H9 (cell line): ENCODE measurements at regions not wholly inside any gene's neighbourhood (a gene's known extent, or its start where the extent isn't known, plus 50 kb on each side); places are given as distances from the start of the nearest gene placed in this dataset.

ENCODE experiments used
- DNase-seq: peaks from one replicate; pipeline ENCODE4 v3.0.0-alpha.2; 2017
- H2AFZ ChIP-seq: one replicate; pipeline ENCODE4 v1.6.1; 2013; ENCODE audit warnings: mild to moderate bottlenecking, low read length, control low read depth, moderate library complexity
- H2AK5ac ChIP-seq: 2 replicates; pipeline ENCODE4 v1.6.1; 2013; ENCODE audit warnings: low read length, control low read depth, mixed read lengths; ENCODE audit not compliant: insufficient read length
- H2BK120ac ChIP-seq: one replicate; pipeline ENCODE4 v1.6.1; 2013; ENCODE audit warnings: low read depth, mild to moderate bottlenecking, low read length, control low read depth, inconsistent platforms; ENCODE audit not compliant: poor library complexity, severe bottlenecking
- H2BK12ac ChIP-seq: 2 replicates; pipeline ENCODE4 v1.6.1; 2013; ENCODE audit warnings: low read length, control low read depth, mixed read lengths, low read depth; ENCODE audit not compliant: insufficient read length
- H2BK15ac ChIP-seq: 2 replicates; pipeline ENCODE4 v1.6.1; 2013; ENCODE audit warnings: low read depth, low read length, control low read depth
- H2BK20ac ChIP-seq: one replicate; pipeline ENCODE4 v1.6.1; 2013; ENCODE audit warnings: low read depth, mild to moderate bottlenecking, low read length, control low read depth, inconsistent platforms; ENCODE audit not compliant: poor library complexity, severe bottlenecking
- H2BK5ac ChIP-seq: 2 replicates; pipeline ENCODE4 v1.6.1; 2013; ENCODE audit warnings: low read length, control low read depth, mixed read lengths; ENCODE audit not compliant: insufficient read length
- H3K14ac ChIP-seq: 2 replicates; pipeline ENCODE4 v1.6.1; 2013; ENCODE audit warnings: low read length, control low read depth; ENCODE audit not compliant: insufficient read depth
- H3K18ac ChIP-seq: 2 replicates; pipeline ENCODE4 v1.6.1; 2013; ENCODE audit warnings: low read depth, mild to moderate bottlenecking, mixed read lengths, low read length, control low read depth; ENCODE audit not compliant: insufficient read length
- H3K23ac ChIP-seq: 2 replicates; pipeline ENCODE4 v1.6.1; 2013; ENCODE audit warnings: low read length, control low read depth, mixed read lengths, low read depth; ENCODE audit not compliant: insufficient read length
- H3K23me2 ChIP-seq: 2 replicates; pipeline ENCODE4 v1.6.1; 2013; ENCODE audit warnings: low read depth, mild to moderate bottlenecking, mixed read lengths, low read length, control low read depth; ENCODE audit not compliant: insufficient read length, poor library complexity, severe bottlenecking
- H3K27ac ChIP-seq: 2 replicates; pipeline ENCODE4 v1.5.1; 2013; ENCODE audit warnings: low read length, control low read depth, mixed read lengths, low read depth; ENCODE audit not compliant: insufficient read length
- H3K27me3 ChIP-seq: 2 replicates; pipeline ENCODE4 v1.6.1; 2013; ENCODE audit warnings: low read length, control low read depth, inconsistent platforms; ENCODE audit not compliant: insufficient read depth
- H3K4ac ChIP-seq: 2 replicates; pipeline ENCODE4 v1.6.1; 2013; ENCODE audit warnings: low read depth, mild to moderate bottlenecking, control low read depth, inconsistent platforms, low read length, moderate library complexity
- H3K4me1 ChIP-seq: 2 replicates; pipeline ENCODE4 v1.6.1; 2013; ENCODE audit warnings: low read length, control low read depth, inconsistent platforms; ENCODE audit not compliant: insufficient read depth
- H3K4me2 ChIP-seq: 2 replicates; pipeline ENCODE4 v1.6.1; 2013; ENCODE audit warnings: low read length, control low read depth, mixed read lengths; ENCODE audit not compliant: insufficient read length, insufficient read depth
- H3K56ac ChIP-seq: 2 replicates; pipeline ENCODE4 v1.6.1; 2013; ENCODE audit warnings: low read depth, mild to moderate bottlenecking, mixed read lengths, low read length, control low read depth; ENCODE audit not compliant: insufficient read length
- H3K79me1 ChIP-seq: 2 replicates; pipeline ENCODE4 v1.6.1; 2013; ENCODE audit warnings: low read depth, mild to moderate bottlenecking, moderate library complexity, low read length, control low read depth, inconsistent platforms; ENCODE audit not compliant: insufficient read depth, poor library complexity, severe bottlenecking
- H3K79me2 ChIP-seq: 2 replicates; pipeline ENCODE4 v1.6.1; 2013; ENCODE audit warnings: low read length, control low read depth, inconsistent platforms; ENCODE audit not compliant: insufficient read depth
- H3K9ac ChIP-seq: 2 replicates; pipeline ENCODE4 v1.6.1; 2013; ENCODE audit warnings: low read length, control low read depth, mixed read lengths; ENCODE audit not compliant: insufficient read length; ENCODE audit errors: extremely low read depth
- H3K9me3 ChIP-seq: one replicate; pipeline ENCODE4 v1.6.1; 2013; ENCODE audit warnings: low read depth, low read length, inconsistent platforms; ENCODE audit not compliant: control insufficient read depth
- H3T11ph ChIP-seq: one replicate; pipeline ENCODE4 v1.6.1; 2013; ENCODE audit warnings: mild to moderate bottlenecking, low read length, control low read depth, inconsistent platforms
- H4K20me1 ChIP-seq: one replicate; pipeline ENCODE4 v1.6.1; 2013; ENCODE audit not compliant: control insufficient read depth, insufficient read length, insufficient read depth
- H4K5ac ChIP-seq: 2 replicates; pipeline ENCODE4 v1.6.1; 2013; ENCODE audit warnings: low read depth, mild to moderate bottlenecking, mixed read lengths, low read length, control low read depth; ENCODE audit not compliant: insufficient read length
- H4K8ac ChIP-seq: replicated peaks from 2 replicates; pipeline ENCODE4 v1.6.1; 2013; ENCODE audit warnings: low read length, control low read depth, mixed read lengths, low read depth; ENCODE audit not compliant: insufficient read length
- H4K91ac ChIP-seq: 2 replicates; pipeline ENCODE4 v1.6.1; 2013; ENCODE audit warnings: low read depth, mild to moderate bottlenecking, moderate library complexity, mixed read lengths, low read length, control low read depth; ENCODE audit not compliant: insufficient read length
- H3K27ac Mint-ChIP-seq, 3 experiments: 2 replicates in 2 of 3; 3 replicates in 1 of 3; pipeline ENCODE4 v1.8.0; 2020 to 2021; ENCODE audit warnings: mixed read lengths in 3 of 3, mild to moderate bottlenecking in 1 of 3, moderate library complexity in 1 of 3
- H3K27me3 Mint-ChIP-seq: 2 replicates; pipeline ENCODE4 v1.8.0; 2021; ENCODE audit warnings: low read depth, mild to moderate bottlenecking, moderate library complexity, mixed read lengths
- H3K36me3 Mint-ChIP-seq, 3 experiments: 2 replicates in 2 of 3; 3 replicates in 1 of 3; pipeline ENCODE4 v1.8.0; 2020 to 2021; ENCODE audit warnings: low read depth in 3 of 3, mixed read lengths in 3 of 3; ENCODE audit not compliant: insufficient read depth in 1 of 3
- H3K4me1 Mint-ChIP-seq, 2 experiments: 2 replicates each; pipeline ENCODE4 v1.8.0; 2020; ENCODE audit warnings: mixed read lengths in 2 of 2
- H3K4me3 Mint-ChIP-seq, 2 experiments: 2 replicates in 1 of 2; 3 replicates in 1 of 2; pipeline ENCODE4 v1.8.0; 2020 to 2021; ENCODE audit warnings: mild to moderate bottlenecking in 2 of 2, mixed read lengths in 2 of 2, moderate library complexity in 1 of 2
- H3K9me3 Mint-ChIP-seq, 2 experiments: 2 replicates in 1 of 2; 3 replicates in 1 of 2; pipeline ENCODE4 v1.8.0; 2020; ENCODE audit warnings: mild to moderate bottlenecking in 2 of 2, mixed read lengths in 2 of 2, moderate library complexity in 1 of 2
- CTCF ChIP-seq: fragments of 200-600 bp; sonication (generic); conservative IDR thresholded peaks from 3 replicates; pipeline ENCODE4 v1.8.0; 2021; ENCODE audit warnings: antibody characterized with exemption, mild to moderate bottlenecking
- WGBS: extraction: QIAGEN DNeasy Blood & Tissue Kit; methylation state at CpG from one replicate; pipeline ENCODE4 v1.1.7; 2013; ENCODE audit warnings: missing lambda C conversion rate, low lambda C conversion rate, mixed read lengths; ENCODE audit not compliant: insufficient read length; ENCODE audit errors: extremely low coverage; 5-methylcytosine and 5-hydroxymethylcytosine counted together

DNA sequence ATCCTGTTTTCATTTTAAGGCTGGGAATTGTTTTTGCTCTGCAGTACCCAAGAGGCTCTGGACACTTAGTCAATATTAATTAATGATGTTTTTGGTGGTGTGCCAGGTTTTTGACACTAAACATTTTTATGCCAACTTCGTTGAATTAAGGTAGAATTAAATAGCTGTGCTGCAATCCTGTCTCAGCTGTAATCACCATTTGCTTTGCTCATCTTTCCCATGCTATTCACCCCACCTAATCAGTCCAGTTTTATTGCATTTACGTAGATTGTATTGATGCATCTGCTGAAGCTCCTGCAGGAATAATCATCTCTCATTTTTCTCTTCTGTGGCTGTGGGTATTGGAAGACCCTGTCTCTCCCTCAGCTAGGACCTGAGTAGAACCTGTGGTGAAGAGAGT is 52.6 kb upstream of the TRUB1 start:
- Histone ChIP-seq H3K27me3 (no peaks in the 10 kb centered on the region), H2BK15ac (no peak overlapping the region), H3K56ac (no peak overlapping the region), H3K4me2 (no peak overlapping the region), H3K23ac (no peak overlapping the region), H4K91ac (no peak overlapping the region), H2BK20ac (no peak overlapping the region), H3K4ac (no peak overlapping the region), H4K20me1 (no peaks in the 10 kb centered on the region), H2BK12ac (no peak overlapping the region), H4K8ac (no peak overlapping the region), H3K23me2 (no peaks in the 10 kb centered on the region), H3K27ac (no peak overlapping the region), H3K79me2 (no peaks in the 10 kb centered on the region), H3K4me1 (0 out of 2 replicates have a peak, but pooled peaks cover 4% of the 10 kb centered on the region), H2BK5ac (no peak overlapping the region), H2AK5ac (no peak overlapping the region), H3K18ac (no peak overlapping the region), H4K5ac (no peak overlapping the region), H3K9me3 (no peaks in the 10 kb centered on the region), H2BK120ac (no peak overlapping the region), H2AFZ (no peak overlapping the region), H3K9ac (no peak overlapping the region), H3T11ph (no peak overlapping the region), H3K14ac (no peak overlapping the region), H3K79me1 (no peaks in the 10 kb centered on the region)
- Mint-ChIP-seq H3K27ac (peak overlapping the region in 1 of 3 experiments; percentile 20; a peak in 1 of 7 replicates), H3K9me3 (no peaks in the 10 kb centered on the region), H3K36me3 (no peaks in the 10 kb centered on the region), H3K4me1 (peaks cover 18 to 26% of the 10 kb centered on the region in 2 experiments), H3K27me3 (peaks cover 5% of the 10 kb centered on the region), H3K4me3 (no peak overlapping the region)
- TF ChIP-seq CTCF, result no peak
- no peak for DNase-seq
- no CpG with 5 or more reads among the region's 2 CpGs for WGBS
